ENCODE measurements at regions not wholly inside any gene's neighbourhood (a gene's known extent, or its start where the extent isn't known, plus 50 kb on each side); places are given as distances from the start of the nearest gene placed in this dataset.

- DNase-seq (no peak), ATAC-seq (no peak)
- intact Hi-C loops (cut with DNase I, micrococcal nuclease) = no loop called here
- Histone ChIP-seq H3K4me3 (no peak overlapping the region), H3K9me3 (no peaks in the 10 kb centered on the region), H3K36me3 (ENCODE audit: low read depth) (no peaks in the 10 kb centered on the region), H3K4me1 (ENCODE audit: low read depth) (no peaks in the 10 kb centered on the region)
- TF ChIP-seq, protein P1, sequence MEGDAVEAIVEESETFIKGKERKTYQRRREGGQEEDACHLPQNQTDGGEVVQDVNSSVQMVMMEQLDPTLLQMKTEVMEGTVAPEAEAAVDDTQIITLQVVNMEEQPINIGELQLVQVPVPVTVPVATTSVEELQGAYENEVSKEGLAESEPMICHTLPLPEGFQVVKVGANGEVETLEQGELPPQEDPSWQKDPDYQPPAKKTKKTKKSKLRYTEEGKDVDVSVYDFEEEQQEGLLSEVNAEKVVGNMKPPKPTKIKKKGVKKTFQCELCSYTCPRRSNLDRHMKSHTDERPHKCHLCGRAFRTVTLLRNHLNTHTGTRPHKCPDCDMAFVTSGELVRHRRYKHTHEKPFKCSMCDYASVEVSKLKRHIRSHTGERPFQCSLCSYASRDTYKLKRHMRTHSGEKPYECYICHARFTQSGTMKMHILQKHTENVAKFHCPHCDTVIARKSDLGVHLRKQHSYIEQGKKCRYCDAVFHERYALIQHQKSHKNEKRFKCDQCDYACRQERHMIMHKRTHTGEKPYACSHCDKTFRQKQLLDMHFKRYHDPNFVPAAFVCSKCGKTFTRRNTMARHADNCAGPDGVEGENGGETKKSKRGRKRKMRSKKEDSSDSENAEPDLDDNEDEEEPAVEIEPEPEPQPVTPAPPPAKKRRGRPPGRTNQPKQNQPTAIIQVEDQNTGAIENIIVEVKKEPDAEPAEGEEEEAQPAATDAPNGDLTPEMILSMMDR (IDR thresholded peaks at IDR 0.05) = no peak
Observed at GRCh38 chr20:7392542-7393206, 547.6 kb downstream of the HAO1 start.

- TF ChIP-seq, protein P1 (IDR thresholded peaks at IDR 0.05) = no peak
- intact Hi-C loops (cut with DNase I, micrococcal nuclease) = no loop called here
- H3K4me3 ChIP-seq = no peak overlapping the region
- no peaks in the 10 kb centered on the region for H3K4me1 ChIP-seq (ENCODE audit: low read depth)
- DNase-seq = no peak
- no peaks in the 10 kb centered on the region for H3K36me3 ChIP-seq (ENCODE audit: low read depth)
- ATAC-seq = no peak
- H3K9me3 ChIP-seq = no peaks in the 10 kb centered on the region
Observed at GRCh38 chr20:7399114-7399513, 541.1 kb downstream of the HAO1 start.

DNA sequence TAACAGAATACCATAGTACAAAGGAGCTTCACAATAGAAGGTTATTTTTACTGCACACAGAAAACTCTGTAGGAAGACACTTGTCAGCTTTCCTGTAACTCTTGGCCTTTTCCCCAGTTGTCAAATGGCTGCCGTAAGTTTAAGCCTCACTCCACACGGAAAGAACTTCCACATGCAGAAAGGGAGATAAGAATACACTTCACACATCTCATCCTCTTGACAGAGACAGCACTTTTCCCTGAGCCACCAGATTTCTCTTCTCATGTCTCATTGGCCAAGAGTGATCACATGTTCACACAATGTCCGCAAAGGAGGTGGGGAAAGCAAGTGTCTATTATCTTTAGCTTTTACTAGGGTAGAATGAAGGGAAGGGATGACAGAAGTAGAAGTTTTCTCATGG lies 540.7 kb downstream of the HAO1 start:
- ATAC-seq = no peak
- TF ChIP-seq, protein P1 (IDR thresholded peaks at IDR 0.05) = no peak
- H3K4me3 ChIP-seq = no peak overlapping the region
- H3K4me1 ChIP-seq (ENCODE audit: low read depth) = no peaks in the 10 kb centered on the region
- intact Hi-C loops (cut with DNase I, micrococcal nuclease) = no loop called here
- DNase-seq = no peak
- H3K36me3 ChIP-seq (ENCODE audit: low read depth) = no peaks in the 10 kb centered on the region
- H3K9me3 ChIP-seq = no peaks in the 10 kb centered on the region

DNA sequence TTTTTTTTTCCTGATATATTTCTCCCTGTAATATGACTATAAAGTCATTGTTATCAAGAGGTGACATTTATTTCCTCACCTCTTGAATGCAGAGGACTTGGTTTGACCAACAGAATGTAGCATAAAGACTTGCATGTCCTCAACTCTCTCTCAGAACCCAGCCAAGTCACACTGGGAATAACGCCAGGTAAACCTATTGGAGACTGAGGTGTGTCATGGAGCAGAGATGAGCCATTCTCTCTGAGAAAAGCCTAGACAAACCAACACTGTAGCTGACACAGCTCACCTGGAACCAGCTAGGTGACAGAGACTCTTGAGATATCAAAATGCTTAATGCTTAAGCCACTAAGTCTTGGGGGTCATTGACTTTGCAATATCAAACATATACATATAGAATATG lies 533.6 kb downstream of the HAO1 start:
- H3K4me1 ChIP-seq (ENCODE audit: low read depth) = no peaks in the 10 kb centered on the region
- no peak for DNase-seq
- H3K36me3 ChIP-seq (ENCODE audit: low read depth) = no peaks in the 10 kb centered on the region
- no peak for ATAC-seq
- intact Hi-C loops (cut with DNase I, micrococcal nuclease) = no loop called here
- H3K9me3 ChIP-seq = no peaks in the 10 kb centered on the region
- TF ChIP-seq, protein P1 (IDR thresholded peaks at IDR 0.05) = no peak
- no peak overlapping the region for H3K4me3 ChIP-seq

DNA sequence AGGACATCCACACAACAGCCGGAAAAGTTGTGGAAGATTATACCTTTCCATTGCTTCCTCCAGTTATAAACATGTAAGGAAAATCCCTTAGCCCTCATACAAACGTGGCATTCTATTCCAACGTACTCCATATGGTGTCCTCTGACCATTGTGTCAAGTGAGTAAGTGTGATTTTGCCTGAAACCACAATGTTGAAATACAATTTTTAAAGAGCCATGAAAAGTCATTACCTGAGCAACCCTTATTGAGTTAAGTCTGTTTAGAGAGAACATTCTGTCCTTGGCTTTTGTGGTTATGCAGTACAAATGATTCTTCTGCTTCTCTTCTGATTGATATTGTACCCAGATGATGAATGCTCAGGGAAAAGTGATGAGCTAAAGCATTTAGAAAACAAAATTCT lies 530.1 kb downstream of the HAO1 start:
- TF ChIP-seq, protein P1 (IDR thresholded peaks at IDR 0.05) = no peak
- ATAC-seq = no peak
- Histone ChIP-seq H3K4me3 (no peak overlapping the region), H3K4me1 (ENCODE audit: low read depth) (no peaks in the 10 kb centered on the region), H3K9me3 (no peaks in the 10 kb centered on the region), H3K36me3 (ENCODE audit: low read depth) (no peaks in the 10 kb centered on the region)
- intact Hi-C loops (cut with DNase I, micrococcal nuclease) = no loop called here
- no peak for DNase-seq

- Histone ChIP-seq H3K4me3 (no peak overlapping the region), H3K36me3 (ENCODE audit: low read depth) (no peaks in the 10 kb centered on the region), H3K9me3 (no peaks in the 10 kb centered on the region), H3K4me1 (ENCODE audit: low read depth) (no peaks in the 10 kb centered on the region)
- DNase-seq (no peak), ATAC-seq (no peak)
- intact Hi-C loops (cut with DNase I, micrococcal nuclease) = no loop called here
- TF ChIP-seq, protein P1 (IDR thresholded peaks at IDR 0.05) = no peak
Observed at GRCh38 chr20:7411075-7411474, 529.2 kb downstream of the HAO1 start.
